H9 (cell line): ENCODE measurements at regions not wholly inside any gene's neighbourhood (a gene's known extent, or its start where the extent isn't known, plus 50 kb on each side); places are given as distances from the start of the nearest gene placed in this dataset.

Source experiments
- DNase-seq: peaks from one replicate; pipeline ENCODE4 v3.0.0-alpha.2; 2017
- H2AFZ ChIP-seq: one replicate; pipeline ENCODE4 v1.6.1; 2013; ENCODE audit warnings: mild to moderate bottlenecking, low read length, control low read depth, moderate library complexity
- H2AK5ac ChIP-seq: 2 replicates; pipeline ENCODE4 v1.6.1; 2013; ENCODE audit warnings: low read length, control low read depth, mixed read lengths; ENCODE audit not compliant: insufficient read length
- H2BK120ac ChIP-seq: one replicate; pipeline ENCODE4 v1.6.1; 2013; ENCODE audit warnings: low read depth, mild to moderate bottlenecking, low read length, control low read depth, inconsistent platforms; ENCODE audit not compliant: poor library complexity, severe bottlenecking
- H2BK12ac ChIP-seq: 2 replicates; pipeline ENCODE4 v1.6.1; 2013; ENCODE audit warnings: low read length, control low read depth, mixed read lengths, low read depth; ENCODE audit not compliant: insufficient read length
- H2BK15ac ChIP-seq: 2 replicates; pipeline ENCODE4 v1.6.1; 2013; ENCODE audit warnings: low read depth, low read length, control low read depth
- H2BK20ac ChIP-seq: one replicate; pipeline ENCODE4 v1.6.1; 2013; ENCODE audit warnings: low read depth, mild to moderate bottlenecking, low read length, control low read depth, inconsistent platforms; ENCODE audit not compliant: poor library complexity, severe bottlenecking
- H2BK5ac ChIP-seq: 2 replicates; pipeline ENCODE4 v1.6.1; 2013; ENCODE audit warnings: low read length, control low read depth, mixed read lengths; ENCODE audit not compliant: insufficient read length
- H3K14ac ChIP-seq: 2 replicates; pipeline ENCODE4 v1.6.1; 2013; ENCODE audit warnings: low read length, control low read depth; ENCODE audit not compliant: insufficient read depth
- H3K18ac ChIP-seq: 2 replicates; pipeline ENCODE4 v1.6.1; 2013; ENCODE audit warnings: low read depth, mild to moderate bottlenecking, mixed read lengths, low read length, control low read depth; ENCODE audit not compliant: insufficient read length
- H3K23ac ChIP-seq: 2 replicates; pipeline ENCODE4 v1.6.1; 2013; ENCODE audit warnings: low read length, control low read depth, mixed read lengths, low read depth; ENCODE audit not compliant: insufficient read length
- H3K23me2 ChIP-seq: 2 replicates; pipeline ENCODE4 v1.6.1; 2013; ENCODE audit warnings: low read depth, mild to moderate bottlenecking, mixed read lengths, low read length, control low read depth; ENCODE audit not compliant: insufficient read length, poor library complexity, severe bottlenecking
- H3K27ac ChIP-seq: 2 replicates; pipeline ENCODE4 v1.5.1; 2013; ENCODE audit warnings: low read length, control low read depth, mixed read lengths, low read depth; ENCODE audit not compliant: insufficient read length
- H3K27me3 ChIP-seq: 2 replicates; pipeline ENCODE4 v1.6.1; 2013; ENCODE audit warnings: low read length, control low read depth, inconsistent platforms; ENCODE audit not compliant: insufficient read depth
- H3K4ac ChIP-seq: 2 replicates; pipeline ENCODE4 v1.6.1; 2013; ENCODE audit warnings: low read depth, mild to moderate bottlenecking, control low read depth, inconsistent platforms, low read length, moderate library complexity
- H3K4me1 ChIP-seq: 2 replicates; pipeline ENCODE4 v1.6.1; 2013; ENCODE audit warnings: low read length, control low read depth, inconsistent platforms; ENCODE audit not compliant: insufficient read depth
- H3K4me2 ChIP-seq: 2 replicates; pipeline ENCODE4 v1.6.1; 2013; ENCODE audit warnings: low read length, control low read depth, mixed read lengths; ENCODE audit not compliant: insufficient read length, insufficient read depth
- H3K56ac ChIP-seq: 2 replicates; pipeline ENCODE4 v1.6.1; 2013; ENCODE audit warnings: low read depth, mild to moderate bottlenecking, mixed read lengths, low read length, control low read depth; ENCODE audit not compliant: insufficient read length
- H3K79me1 ChIP-seq: 2 replicates; pipeline ENCODE4 v1.6.1; 2013; ENCODE audit warnings: low read depth, mild to moderate bottlenecking, moderate library complexity, low read length, control low read depth, inconsistent platforms; ENCODE audit not compliant: insufficient read depth, poor library complexity, severe bottlenecking
- H3K79me2 ChIP-seq: 2 replicates; pipeline ENCODE4 v1.6.1; 2013; ENCODE audit warnings: low read length, control low read depth, inconsistent platforms; ENCODE audit not compliant: insufficient read depth
- H3K9ac ChIP-seq: 2 replicates; pipeline ENCODE4 v1.6.1; 2013; ENCODE audit warnings: low read length, control low read depth, mixed read lengths; ENCODE audit not compliant: insufficient read length; ENCODE audit errors: extremely low read depth
- H3K9me3 ChIP-seq: one replicate; pipeline ENCODE4 v1.6.1; 2013; ENCODE audit warnings: low read depth, low read length, inconsistent platforms; ENCODE audit not compliant: control insufficient read depth
- H3T11ph ChIP-seq: one replicate; pipeline ENCODE4 v1.6.1; 2013; ENCODE audit warnings: mild to moderate bottlenecking, low read length, control low read depth, inconsistent platforms
- H4K20me1 ChIP-seq: one replicate; pipeline ENCODE4 v1.6.1; 2013; ENCODE audit not compliant: control insufficient read depth, insufficient read length, insufficient read depth
- H4K5ac ChIP-seq: 2 replicates; pipeline ENCODE4 v1.6.1; 2013; ENCODE audit warnings: low read depth, mild to moderate bottlenecking, mixed read lengths, low read length, control low read depth; ENCODE audit not compliant: insufficient read length
- H4K8ac ChIP-seq: replicated peaks from 2 replicates; pipeline ENCODE4 v1.6.1; 2013; ENCODE audit warnings: low read length, control low read depth, mixed read lengths, low read depth; ENCODE audit not compliant: insufficient read length
- H4K91ac ChIP-seq: 2 replicates; pipeline ENCODE4 v1.6.1; 2013; ENCODE audit warnings: low read depth, mild to moderate bottlenecking, moderate library complexity, mixed read lengths, low read length, control low read depth; ENCODE audit not compliant: insufficient read length
- H3K27ac Mint-ChIP-seq, 3 experiments: 2 replicates in 2 of 3; 3 replicates in 1 of 3; pipeline ENCODE4 v1.8.0; 2020 to 2021; ENCODE audit warnings: mixed read lengths in 3 of 3, mild to moderate bottlenecking in 1 of 3, moderate library complexity in 1 of 3
- H3K27me3 Mint-ChIP-seq: 2 replicates; pipeline ENCODE4 v1.8.0; 2021; ENCODE audit warnings: low read depth, mild to moderate bottlenecking, moderate library complexity, mixed read lengths
- H3K36me3 Mint-ChIP-seq, 3 experiments: 2 replicates in 2 of 3; 3 replicates in 1 of 3; pipeline ENCODE4 v1.8.0; 2020 to 2021; ENCODE audit warnings: low read depth in 3 of 3, mixed read lengths in 3 of 3; ENCODE audit not compliant: insufficient read depth in 1 of 3
- H3K4me1 Mint-ChIP-seq, 2 experiments: 2 replicates each; pipeline ENCODE4 v1.8.0; 2020; ENCODE audit warnings: mixed read lengths in 2 of 2
- H3K4me3 Mint-ChIP-seq, 2 experiments: 2 replicates in 1 of 2; 3 replicates in 1 of 2; pipeline ENCODE4 v1.8.0; 2020 to 2021; ENCODE audit warnings: mild to moderate bottlenecking in 2 of 2, mixed read lengths in 2 of 2, moderate library complexity in 1 of 2
- H3K9me3 Mint-ChIP-seq, 2 experiments: 2 replicates in 1 of 2; 3 replicates in 1 of 2; pipeline ENCODE4 v1.8.0; 2020; ENCODE audit warnings: mild to moderate bottlenecking in 2 of 2, mixed read lengths in 2 of 2, moderate library complexity in 1 of 2
- WGBS: extraction: QIAGEN DNeasy Blood & Tissue Kit; methylation state at CpG from one replicate; pipeline ENCODE4 v1.1.7; 2013; ENCODE audit warnings: missing lambda C conversion rate, low lambda C conversion rate, mixed read lengths; ENCODE audit not compliant: insufficient read length; ENCODE audit errors: extremely low coverage; 5-methylcytosine and 5-hydroxymethylcytosine counted together
- TF ChIP-seq, protein P1 (sequence below): fragments of 200-600 bp; sonication (generic); conservative IDR thresholded peaks from 3 replicates; pipeline ENCODE4 v1.8.0; 2021; ENCODE audit warnings: antibody characterized with exemption, mild to moderate bottlenecking

DNA sequence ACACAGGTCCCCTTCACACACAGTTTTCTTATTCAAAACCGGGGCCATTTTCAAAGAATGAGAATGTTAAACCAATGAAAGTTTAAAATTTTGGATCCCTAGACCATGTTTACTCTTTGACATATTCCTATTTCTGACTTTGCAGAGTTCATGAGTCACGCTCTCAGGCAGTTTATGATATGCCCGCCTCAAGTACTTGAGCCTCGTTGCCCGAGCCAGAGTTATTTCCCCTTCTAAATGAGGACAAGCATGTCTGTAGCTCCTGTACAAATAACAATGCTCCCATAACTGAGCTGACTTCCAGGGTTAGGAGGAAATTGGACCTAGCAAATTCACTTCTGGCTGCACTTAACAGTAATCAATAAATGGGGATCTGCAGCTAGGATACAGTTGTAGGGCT, 87.9 kb upstream of the PDE1C start:
- H3K4me3 Mint-ChIP-seq: no peak overlapping the region
- no peak overlapping the region for H3K4ac ChIP-seq
- no peak overlapping the region for H3T11ph ChIP-seq
- H3K9ac ChIP-seq: no peak overlapping the region
- H3K79me2 ChIP-seq: no peaks in the 10 kb centered on the region
- H3K4me1 ChIP-seq: no peaks in the 10 kb centered on the region
- no peak overlapping the region for H3K18ac ChIP-seq
- no peak for DNase-seq
- no peaks in the 10 kb centered on the region for H3K23me2 ChIP-seq
- H3K4me2 ChIP-seq: no peak overlapping the region
- H2BK5ac ChIP-seq: no peak overlapping the region
- no peak overlapping the region for H4K5ac ChIP-seq
- H3K27me3 Mint-ChIP-seq: peaks cover 23% of the 10 kb centered on the region
- no peaks in the 10 kb centered on the region for H3K36me3 Mint-ChIP-seq
- no peak overlapping the region for H3K14ac ChIP-seq
- no peaks in the 10 kb centered on the region for H3K79me1 ChIP-seq
- TF ChIP-seq, protein P1, sequence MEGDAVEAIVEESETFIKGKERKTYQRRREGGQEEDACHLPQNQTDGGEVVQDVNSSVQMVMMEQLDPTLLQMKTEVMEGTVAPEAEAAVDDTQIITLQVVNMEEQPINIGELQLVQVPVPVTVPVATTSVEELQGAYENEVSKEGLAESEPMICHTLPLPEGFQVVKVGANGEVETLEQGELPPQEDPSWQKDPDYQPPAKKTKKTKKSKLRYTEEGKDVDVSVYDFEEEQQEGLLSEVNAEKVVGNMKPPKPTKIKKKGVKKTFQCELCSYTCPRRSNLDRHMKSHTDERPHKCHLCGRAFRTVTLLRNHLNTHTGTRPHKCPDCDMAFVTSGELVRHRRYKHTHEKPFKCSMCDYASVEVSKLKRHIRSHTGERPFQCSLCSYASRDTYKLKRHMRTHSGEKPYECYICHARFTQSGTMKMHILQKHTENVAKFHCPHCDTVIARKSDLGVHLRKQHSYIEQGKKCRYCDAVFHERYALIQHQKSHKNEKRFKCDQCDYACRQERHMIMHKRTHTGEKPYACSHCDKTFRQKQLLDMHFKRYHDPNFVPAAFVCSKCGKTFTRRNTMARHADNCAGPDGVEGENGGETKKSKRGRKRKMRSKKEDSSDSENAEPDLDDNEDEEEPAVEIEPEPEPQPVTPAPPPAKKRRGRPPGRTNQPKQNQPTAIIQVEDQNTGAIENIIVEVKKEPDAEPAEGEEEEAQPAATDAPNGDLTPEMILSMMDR: no peak
- no peak overlapping the region for H3K27ac ChIP-seq
- H3K4me1 Mint-ChIP-seq: 0 out of 4 replicates have a peak, but pooled peaks cover 0 to 2% of the 10 kb centered on the region in 2 experiments
- H3K56ac ChIP-seq: no peak overlapping the region
- H3K9me3 Mint-ChIP-seq: no peaks in the 10 kb centered on the region
- H4K8ac ChIP-seq: no peak overlapping the region
- H2BK120ac ChIP-seq: no peak overlapping the region
- H2AK5ac ChIP-seq: no peak overlapping the region
- no peaks in the 10 kb centered on the region for H4K20me1 ChIP-seq
- no peak overlapping the region for H2AFZ ChIP-seq
- no peaks in the 10 kb centered on the region for H3K27me3 ChIP-seq
- H4K91ac ChIP-seq: no peak overlapping the region
- H3K9me3 ChIP-seq: no peaks in the 10 kb centered on the region
- no peak overlapping the region for H2BK15ac ChIP-seq
- H3K23ac ChIP-seq: no peak overlapping the region
- WGBS: no CpG with 5 or more reads among the region's 5 CpGs
- H3K27ac Mint-ChIP-seq: no peak overlapping the region
- H2BK20ac ChIP-seq: no peak overlapping the region
- H2BK12ac ChIP-seq: no peak overlapping the region
